ENCODE measurements at regions not wholly inside any gene's neighbourhood (a gene's known extent, or its start where the extent isn't known, plus 50 kb on each side); places are given as distances from the start of the nearest gene placed in this dataset.

GRCh38 chr5:71830681-71831539, 111.8 kb downstream of the CARTPT start:
- Histone ChIP-seq H3K27me3 (no peaks in the 10 kb centered on the region), H3K4me3 (peak overlapping the region in 7 of 10 experiments; percentile 1 to 36 (median 25); a peak in 9 of 20 replicates), H3K9ac (peak overlapping the region in 10 of 11 experiments; percentile 2 to 60 (median 50); a peak in 17 of 22 replicates), H3K4me1 (peaks cover 26 to 79% (median 64%) of the 10 kb centered on the region in 10 experiments), H4K20me1 (no peaks in the 10 kb centered on the region), H3K27ac (peak overlapping the region; percentile 15 to 81 (median 77); a peak in 19 of 22 replicates), H3K36me3 (peaks cover 0 to 14% (median 0%) of the 10 kb centered on the region in 11 experiments; a peak in 7 of 22 replicates), H3K9me3 (replicated peaks in 1 of 11) (peaks cover 36 to 44% (median 41%) of the 10 kb centered on the region in 11 experiments), H3K4me2 (peak overlapping the region; percentile 56 to 90 (median 82))
- no peak for TF ChIP-seq Cebpa-rat (IDR thresholded peaks at IDR 0.05)

DNA sequence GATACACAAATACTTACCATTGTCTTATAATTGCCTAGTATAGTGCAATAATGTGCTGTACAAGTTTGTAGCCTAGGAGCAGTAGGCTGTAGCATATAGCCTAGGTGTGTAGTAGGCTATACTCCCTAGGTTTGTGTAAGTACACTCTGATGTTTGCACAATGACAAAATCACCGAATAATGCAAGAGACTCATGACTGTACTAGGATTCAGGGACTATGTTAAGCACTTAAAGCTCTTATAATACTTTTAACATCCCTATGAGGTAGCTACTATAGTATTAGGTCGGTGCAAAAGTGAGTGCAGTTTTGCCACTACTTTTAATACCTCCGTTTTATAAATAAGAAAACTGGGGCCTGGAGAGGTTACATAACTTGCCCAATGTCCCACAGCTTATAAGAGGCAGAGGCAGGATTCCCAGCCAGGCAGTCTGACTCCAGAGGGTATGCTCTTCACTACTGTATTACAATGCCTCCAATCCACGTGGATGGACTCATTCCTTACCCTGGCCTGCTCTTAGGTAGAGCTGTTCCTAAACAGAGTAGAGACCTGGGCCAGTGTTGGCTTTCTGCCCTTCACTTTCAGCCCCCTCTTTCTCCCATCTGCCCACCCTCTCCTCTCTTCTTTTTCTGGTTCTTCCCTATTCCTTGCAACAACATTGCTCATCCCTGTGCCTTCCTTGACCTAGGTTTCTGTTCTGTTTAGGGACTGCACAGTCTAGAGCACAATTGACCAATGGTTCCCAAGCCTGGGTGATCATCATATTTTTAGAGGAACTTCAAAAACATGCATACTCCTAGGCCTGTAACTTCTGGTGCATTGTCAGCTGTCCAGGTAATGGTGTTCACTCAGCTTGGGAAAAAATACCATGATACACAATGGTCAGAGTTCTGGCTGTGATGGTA, 114.0 kb downstream of the CARTPT start:
- no peaks in the 10 kb centered on the region for H3K27me3 ChIP-seq
- peaks cover 15 to 22% (median 19%) of the 10 kb centered on the region in 11 experiments for H3K9me3 ChIP-seq (replicated peaks in 1 of 11)
- no peaks in the 10 kb centered on the region for H4K20me1 ChIP-seq
- H3K4me2 ChIP-seq = peak overlapping the region in 7 of 11 experiments; percentile 31 to 90 (median 73); a peak in 13 of 22 replicates
- peak overlapping the region in 7 of 11 experiments; percentile 41 to 80 (median 72); a peak in 14 of 22 replicates for H3K27ac ChIP-seq
- H3K9ac ChIP-seq = peak overlapping the region in 1 of 11 experiments; percentile 19; a peak in 1 of 22 replicates
- H3K36me3 ChIP-seq = peaks cover 0 to 3% (median 0%) of the 10 kb centered on the region in 11 experiments; a peak in 6 of 22 replicates
- no peak overlapping the region for H3K4me3 ChIP-seq
- peaks cover 26 to 89% (median 72%) of the 10 kb centered on the region in 10 experiments for H3K4me1 ChIP-seq
- TF ChIP-seq Cebpa-rat (IDR thresholded peaks at IDR 0.05) = no peak

DNA sequence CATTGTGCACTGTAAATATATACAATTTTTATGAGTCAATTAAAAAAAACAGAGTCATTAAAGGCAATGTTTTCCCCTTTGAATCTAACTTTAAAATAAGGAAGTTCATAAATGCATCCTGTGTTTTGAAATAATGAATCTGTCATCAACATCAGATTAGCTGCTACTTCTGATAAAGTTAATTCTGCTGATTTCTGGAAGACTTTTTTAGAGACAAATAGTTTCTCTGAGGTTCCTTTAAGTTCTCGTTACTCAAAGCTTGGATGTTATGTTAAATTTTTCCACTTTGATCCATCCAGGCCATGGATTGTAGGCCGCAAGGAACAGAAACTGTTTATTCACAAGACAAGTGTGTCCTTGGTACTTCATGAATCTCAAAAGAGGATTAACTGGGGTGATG, 115.5 kb downstream of the CARTPT start:
- TF ChIP-seq Cebpa-rat (IDR thresholded peaks at IDR 0.05) = no peak

DNA sequence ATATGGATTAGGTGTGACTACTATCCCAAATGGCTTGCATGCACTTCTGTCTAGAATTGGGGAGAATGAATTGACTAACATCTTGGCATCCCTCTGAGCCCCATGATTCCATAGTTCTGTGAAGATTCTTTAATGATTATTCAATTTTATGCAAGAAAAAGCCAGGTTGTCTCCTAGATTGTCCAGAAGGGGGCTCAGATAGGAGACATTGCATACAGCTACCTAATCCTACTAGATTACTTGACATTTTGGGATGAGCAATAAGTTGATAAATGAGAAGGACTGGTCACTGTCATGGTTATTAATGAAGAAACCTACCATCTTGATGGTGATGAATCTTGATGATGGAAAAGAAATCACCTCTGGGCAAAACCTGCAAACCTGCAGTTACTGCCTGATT, 117.0 kb downstream of the CARTPT start:
- Histone ChIP-seq H3K36me3 (no peaks in the 10 kb centered on the region; a peak in 1 of 22 replicates), H3K4me3 (no peak overlapping the region), H3K4me2 (peak overlapping the region in 5 of 11 experiments; percentile 3 to 29 (median 14); a peak in 6 of 22 replicates), H4K20me1 (no peaks in the 10 kb centered on the region), H3K9me3 (replicated peaks in 1 of 11) (peaks cover 0 to 4% (median 0%) of the 10 kb centered on the region in 11 experiments; a peak in 5 of 22 replicates), H3K9ac (no peak overlapping the region), H3K27me3 (no peaks in the 10 kb centered on the region), H3K27ac (no peak overlapping the region), H3K4me1 (peaks cover 6 to 77% (median 49%) of the 10 kb centered on the region in 10 experiments)
- TF ChIP-seq Cebpa-rat (IDR thresholded peaks at IDR 0.05) = no peak

More for the DNA sequence above, 115.5 kb downstream of the CARTPT start:
- H3K4me2 ChIP-seq = peak overlapping the region in 7 of 11 experiments; percentile 55 to 73 (median 65); a peak in 13 of 22 replicates
- H3K36me3 ChIP-seq = no peaks in the 10 kb centered on the region
- peaks cover 21 to 91% (median 64%) of the 10 kb centered on the region in 10 experiments for H3K4me1 ChIP-seq
- no peaks in the 10 kb centered on the region for H4K20me1 ChIP-seq
- no peaks in the 10 kb centered on the region for H3K27me3 ChIP-seq
- peak overlapping the region in 4 of 11 experiments; percentile 22 to 58 (median 46); a peak in 7 of 22 replicates for H3K9ac ChIP-seq
- no peak overlapping the region for H3K4me3 ChIP-seq
- peak overlapping the region in 8 of 11 experiments; percentile 20 to 80 (median 64); a peak in 15 of 22 replicates for H3K27ac ChIP-seq
- H3K9me3 ChIP-seq (replicated peaks in 1 of 11) = peaks cover 0 to 7% (median 4%) of the 10 kb centered on the region in 11 experiments; a peak in 14 of 22 replicates

GRCh38 chr5:71836559-71837112, 117.6 kb downstream of the CARTPT start:
- TF ChIP-seq Cebpa-rat (IDR thresholded peaks at IDR 0.05) = no peak

GRCh38 chr5:71838286-71838685, 119.2 kb downstream of the CARTPT start:
- TF ChIP-seq Cebpa-rat (IDR thresholded peaks at IDR 0.05) = no peak
- H3K27me3 ChIP-seq = no peaks in the 10 kb centered on the region
- no peaks in the 10 kb centered on the region for H4K20me1 ChIP-seq
- no peak overlapping the region for H3K4me3 ChIP-seq
- H3K4me2 ChIP-seq = peak overlapping the region in 3 of 11 experiments; percentile 34 to 52 (median 37); a peak in 4 of 22 replicates
- H3K4me1 ChIP-seq = peaks cover 0 to 55% (median 27%) of the 10 kb centered on the region in 10 experiments; a peak in 14 of 20 replicates
- no peak overlapping the region for H3K9ac ChIP-seq
- no peak overlapping the region for H3K27ac ChIP-seq
- peaks cover 0 to 16% (median 0%) of the 10 kb centered on the region in 11 experiments; a peak in 5 of 22 replicates for H3K9me3 ChIP-seq (replicated peaks in 1 of 11)
- H3K36me3 ChIP-seq = no peaks in the 10 kb centered on the region; a peak in 1 of 22 replicates

More at GRCh38 chr5:71836559-71837112, 117.6 kb downstream of the CARTPT start:
- Histone ChIP-seq H3K4me2 (peak overlapping the region in 6 of 11 experiments; percentile 3 to 43 (median 14); a peak in 8 of 22 replicates), H3K27me3 (no peaks in the 10 kb centered on the region), H3K9ac (no peak overlapping the region), H3K36me3 (no peaks in the 10 kb centered on the region; a peak in 1 of 22 replicates), H3K9me3 (replicated peaks in 1 of 11) (peaks cover 0 to 10% (median 0%) of the 10 kb centered on the region in 11 experiments; a peak in 5 of 22 replicates), H4K20me1 (no peaks in the 10 kb centered on the region), H3K27ac (no peak overlapping the region), H3K4me1 (peaks cover under 1 to 72% (median 43%) of the 10 kb centered on the region in 10 experiments), H3K4me3 (no peak overlapping the region)

DNA sequence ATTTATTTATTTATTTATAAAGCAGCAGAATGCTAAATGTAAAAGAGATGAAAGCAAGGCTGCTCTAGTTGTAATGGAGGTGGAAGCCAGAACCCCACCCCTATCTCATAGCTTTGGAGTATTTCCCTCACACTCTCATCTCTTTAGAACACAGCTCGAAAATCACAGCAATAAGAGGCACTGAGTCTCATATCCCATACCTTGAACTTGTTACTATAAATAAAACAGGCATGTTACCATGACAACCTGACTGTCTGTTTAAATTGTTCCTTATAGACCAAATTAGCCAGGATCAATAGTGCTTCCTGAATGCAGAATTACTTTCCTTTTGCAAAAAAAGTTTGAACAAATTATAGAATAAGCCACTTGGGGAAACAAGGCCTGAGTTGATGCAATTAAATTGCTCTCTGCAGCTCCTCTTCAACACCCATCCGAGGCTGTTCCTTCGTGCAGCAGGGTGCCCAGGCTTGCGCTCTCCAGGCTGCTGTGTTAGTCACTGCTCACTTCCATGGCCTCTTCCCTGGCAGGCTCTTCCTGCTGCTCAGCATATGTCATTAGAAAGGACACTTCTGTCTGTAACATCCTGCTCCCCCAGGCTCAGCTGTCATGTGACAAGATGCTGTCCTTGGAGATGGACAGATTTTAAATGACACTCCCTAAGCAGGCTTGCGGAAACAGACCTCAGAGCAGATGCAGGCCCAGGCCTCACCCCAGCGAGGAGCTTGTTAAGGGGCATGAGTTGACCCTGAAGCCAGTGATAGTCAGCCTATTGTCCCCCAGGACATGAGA, 120.2 kb downstream of the CARTPT start:
- H3K27ac ChIP-seq = no peak overlapping the region
- H3K27me3 ChIP-seq = no peaks in the 10 kb centered on the region
- no peak overlapping the region for H3K9ac ChIP-seq
- H3K4me3 ChIP-seq = no peak overlapping the region
- H3K4me1 ChIP-seq = peaks cover 0 to 45% (median 17%) of the 10 kb centered on the region in 10 experiments; a peak in 13 of 20 replicates
- H4K20me1 ChIP-seq = no peaks in the 10 kb centered on the region
- peak overlapping the region in 3 of 11 experiments; percentile 34 to 52 (median 37); a peak in 5 of 22 replicates for H3K4me2 ChIP-seq
- peaks cover 0 to 16% (median 0%) of the 10 kb centered on the region in 11 experiments; a peak in 5 of 22 replicates for H3K9me3 ChIP-seq (replicated peaks in 1 of 11)
- no peaks in the 10 kb centered on the region; a peak in 1 of 22 replicates for H3K36me3 ChIP-seq
- TF ChIP-seq Cebpa-rat (IDR thresholded peaks at IDR 0.05) = no peak
